HUES6 (cell line): ENCODE measurements at regions not wholly inside any gene's neighbourhood (a gene's known extent, or its start where the extent isn't known, plus 50 kb on each side); places are given as distances from the start of the nearest gene placed in this dataset.

Experiments
- H3K27ac ChIP-seq: 2 replicates; pipeline ENCODE4 v1.7.0; 2013; ENCODE audit warnings: low read depth, mild to moderate bottlenecking, low read length, inconsistent platforms
- H3K27me3 ChIP-seq: 2 replicates; pipeline ENCODE4 v1.6.1; 2013; ENCODE audit warnings: low read length; ENCODE audit not compliant: control insufficient read depth, insufficient read depth
- H3K36me3 ChIP-seq: 2 replicates; pipeline ENCODE4 v1.6.1; 2013; ENCODE audit warnings: low read length; ENCODE audit not compliant: control insufficient read depth, insufficient read depth
- H3K4me1 ChIP-seq: 2 replicates; pipeline ENCODE4 v1.6.1; 2013; ENCODE audit warnings: low read length; ENCODE audit not compliant: control insufficient read depth, insufficient read depth
- H3K4me3 ChIP-seq: 2 replicates; pipeline ENCODE4 v1.5.1; 2013; ENCODE audit warnings: low read depth, low read length
- H3K9ac ChIP-seq: one replicate; pipeline ENCODE4 v1.6.1; 2013; ENCODE audit warnings: mild to moderate bottlenecking, low read length
- H3K9me3 ChIP-seq: 2 replicates; pipeline ENCODE4 v1.6.1; 2013; ENCODE audit warnings: low read depth, low read length; ENCODE audit not compliant: control insufficient read depth, insufficient read depth

- H3K27ac ChIP-seq, result no peak overlapping the region
- H3K27me3 ChIP-seq, result no peaks in the 10 kb centered on the region
- H3K9me3 ChIP-seq, result peaks cover under 1% of the 10 kb centered on the region; the same call in 1 of the 2 replicates
- no peak overlapping the region for H3K9ac ChIP-seq
- no peaks in the 10 kb centered on the region for H3K4me1 ChIP-seq
- H3K36me3 ChIP-seq, result no peaks in the 10 kb centered on the region
- H3K4me3 ChIP-seq, result no peak overlapping the region
Observed at GRCh38 chr5:100430268-100431195, 104.6 kb upstream of the FAM174A start.

GRCh38 chr5:100424787-100425186 is 110.4 kb upstream of the FAM174A start:
- Histone ChIP-seq H3K4me3 (no peak overlapping the region), H3K36me3 (no peaks in the 10 kb centered on the region), H3K9ac (no peak overlapping the region), H3K9me3 (peaks cover 7% of the 10 kb centered on the region; the same call in 1 of the 2 replicates), H3K27me3 (no peaks in the 10 kb centered on the region), H3K4me1 (peaks cover 4% of the 10 kb centered on the region; the same call in 1 of the 2 replicates), H3K27ac (no peak overlapping the region)

GRCh38 chr5:100424017-100424416 is 111.2 kb upstream of the FAM174A start:
- no peaks in the 10 kb centered on the region for H3K36me3 ChIP-seq
- H3K4me1 ChIP-seq, result peaks cover 4% of the 10 kb centered on the region; the same call in 1 of the 2 replicates
- no peaks in the 10 kb centered on the region for H3K27me3 ChIP-seq
- H3K27ac ChIP-seq, result no peak overlapping the region
- H3K4me3 ChIP-seq, result no peak overlapping the region; the same call in 1 of the 2 replicates
- H3K9ac ChIP-seq, result no peak overlapping the region
- H3K9me3 ChIP-seq, result peaks cover 7% of the 10 kb centered on the region; the same call in 1 of the 2 replicates

- peak overlapping the region; percentile 23; the same call in 1 of the 2 replicates for H3K4me3 ChIP-seq
- H3K36me3 ChIP-seq, result no peaks in the 10 kb centered on the region
- peaks cover 4% of the 10 kb centered on the region; the same call in 1 of the 2 replicates for H3K4me1 ChIP-seq
- H3K9ac ChIP-seq, result no peak overlapping the region
- peaks cover 7% of the 10 kb centered on the region; the same call in 1 of the 2 replicates for H3K9me3 ChIP-seq
- H3K27me3 ChIP-seq, result no peaks in the 10 kb centered on the region
- H3K27ac ChIP-seq, result no peak overlapping the region; the same call in 1 of the 2 replicates
Observed at GRCh38 chr5:100423330-100423729, 111.8 kb upstream of the FAM174A start.

DNA sequence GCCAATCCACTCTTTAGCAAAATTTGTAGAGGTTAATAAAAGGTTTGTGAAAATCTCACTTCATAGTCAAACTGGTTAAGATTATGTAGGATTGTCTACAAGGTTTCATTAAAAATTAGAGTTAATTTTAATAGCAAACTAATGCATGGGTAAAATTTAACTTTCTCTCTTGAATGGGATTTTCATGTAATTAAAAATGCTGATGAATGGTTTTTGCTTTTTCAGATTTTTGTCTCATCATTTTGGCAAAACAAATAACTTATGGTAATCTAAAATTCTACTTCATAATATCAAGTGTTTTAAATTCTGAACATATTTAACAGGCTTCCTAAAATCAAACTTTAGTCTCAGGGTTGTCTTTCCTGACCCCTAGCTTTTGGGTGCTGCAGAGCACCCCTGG is 113.8 kb upstream of the FAM174A start:
- Histone ChIP-seq H3K9ac (no peak overlapping the region), H3K4me3 (no peak overlapping the region), H3K27ac (no peak overlapping the region), H3K36me3 (no peaks in the 10 kb centered on the region), H3K4me1 (peaks cover 4% of the 10 kb centered on the region; the same call in 1 of the 2 replicates), H3K9me3 (peaks cover 7% of the 10 kb centered on the region; the same call in 1 of the 2 replicates), H3K27me3 (no peaks in the 10 kb centered on the region)

GRCh38 chr5:100418231-100418630 is 116.9 kb upstream of the FAM174A start:
- no peaks in the 10 kb centered on the region; the same call in 1 of the 2 replicates for H3K4me1 ChIP-seq
- no peak overlapping the region for H3K4me3 ChIP-seq
- no peaks in the 10 kb centered on the region for H3K27me3 ChIP-seq
- H3K36me3 ChIP-seq, result no peaks in the 10 kb centered on the region
- H3K9ac ChIP-seq, result no peak overlapping the region
- H3K27ac ChIP-seq, result no peak overlapping the region
- H3K9me3 ChIP-seq, result no peaks in the 10 kb centered on the region

DNA sequence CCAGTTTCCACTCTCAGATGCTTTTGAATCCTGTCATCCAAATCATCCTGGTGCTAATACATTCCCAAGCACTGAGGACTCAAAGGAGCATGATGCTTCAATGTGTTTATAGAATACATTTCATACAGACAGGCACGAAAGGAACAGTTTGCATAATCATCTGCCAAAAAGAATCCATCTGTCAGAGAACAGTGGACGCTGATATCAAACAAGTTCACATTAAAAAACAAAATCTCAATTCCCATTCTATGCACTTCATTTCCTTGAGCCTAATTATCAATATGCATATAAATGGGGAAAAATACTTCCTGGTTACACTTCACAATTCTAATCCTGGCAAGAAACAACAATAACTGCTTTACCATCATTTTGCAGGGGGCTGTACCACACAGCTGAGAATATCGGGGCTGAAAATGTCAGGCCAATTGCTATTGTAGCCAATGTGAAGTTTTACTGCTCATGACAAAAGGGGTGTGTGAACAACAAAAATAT is 125.5 kb upstream of the FAM174A start:
- Histone ChIP-seq H3K4me3 (no peak overlapping the region), H3K27me3 (no peaks in the 10 kb centered on the region), H3K27ac (no peak overlapping the region), H3K9me3 (no peaks in the 10 kb centered on the region), H3K4me1 (no peaks in the 10 kb centered on the region), H3K9ac (no peak overlapping the region), H3K36me3 (no peaks in the 10 kb centered on the region)

GRCh38 chr5:100407053-100407452 is 128.1 kb upstream of the FAM174A start:
- H3K9me3 ChIP-seq, result no peaks in the 10 kb centered on the region
- no peak overlapping the region for H3K27ac ChIP-seq
- no peak overlapping the region for H3K9ac ChIP-seq
- no peaks in the 10 kb centered on the region for H3K4me1 ChIP-seq
- no peak overlapping the region for H3K4me3 ChIP-seq
- no peaks in the 10 kb centered on the region for H3K36me3 ChIP-seq
- no peaks in the 10 kb centered on the region for H3K27me3 ChIP-seq

- Histone ChIP-seq H3K27ac (no peak overlapping the region), H3K9ac (no peak overlapping the region), H3K36me3 (no peaks in the 10 kb centered on the region), H3K4me1 (no peaks in the 10 kb centered on the region), H3K27me3 (no peaks in the 10 kb centered on the region), H3K4me3 (no peak overlapping the region), H3K9me3 (no peaks in the 10 kb centered on the region)
Observed at GRCh38 chr5:100406640-100407039, 128.5 kb upstream of the FAM174A start.

- Histone ChIP-seq H3K27me3 (no peaks in the 10 kb centered on the region), H3K36me3 (no peaks in the 10 kb centered on the region), H3K4me3 (no peak overlapping the region), H3K4me1 (no peaks in the 10 kb centered on the region), H3K9me3 (no peaks in the 10 kb centered on the region), H3K9ac (no peak overlapping the region), H3K27ac (no peak overlapping the region)
Observed at GRCh38 chr5:100402071-100402470, 133.1 kb upstream of the FAM174A start.

DNA sequence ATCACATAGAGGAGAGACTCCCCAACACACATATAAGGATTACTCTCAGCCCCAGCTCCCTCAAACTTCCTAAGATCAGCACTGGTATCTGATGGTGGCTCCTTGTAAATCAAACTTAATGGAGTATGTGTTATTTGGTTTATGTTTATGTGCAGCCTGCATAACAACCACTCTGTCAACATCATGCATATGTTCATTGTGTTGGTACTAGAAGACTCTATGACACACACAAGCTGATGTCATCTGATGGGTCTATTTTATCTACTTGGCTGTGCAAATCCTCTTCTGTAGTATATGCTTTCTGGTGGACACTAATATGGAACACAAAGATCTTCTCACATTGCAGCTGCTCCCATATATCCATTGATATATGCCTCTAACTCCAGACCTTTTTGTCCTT is 134.0 kb upstream of the FAM174A start:
- H3K27me3 ChIP-seq, result no peaks in the 10 kb centered on the region
- H3K36me3 ChIP-seq, result no peaks in the 10 kb centered on the region
- H3K9ac ChIP-seq, result no peak overlapping the region
- H3K27ac ChIP-seq, result no peak overlapping the region
- no peak overlapping the region for H3K4me3 ChIP-seq
- H3K4me1 ChIP-seq, result no peaks in the 10 kb centered on the region
- no peaks in the 10 kb centered on the region for H3K9me3 ChIP-seq
